Heart left ventricle (tissue), 16 donors: ENCODE measurements at regions not wholly inside any gene's neighbourhood (a gene's known extent, or its start where the extent isn't known, plus 50 kb on each side); places are given as distances from the start of the nearest gene placed in this dataset.

Source experiments
- ATAC-seq, 4 donors: fragments of 200-7000 bp; cut with Tn5 transposase; one replicate each; pipeline ENCODE4 v1.9.1; 2020 to 2022; ENCODE audit warnings: moderate library complexity in 4 of 4, mild to moderate bottlenecking in 3 of 4, moderate number of reproducible peaks in 1 of 4
- DNase-seq, 5 donors: peaks; one replicate each; pipeline ENCODE4 v3.0.0-alpha.2; 2020
- H3K27ac ChIP-seq, 12 donors: fragments of 200-600 bp; sonication (generic) in 4 of 12; one replicate each; pipeline versions ENCODE4 v1.5.0 to v1.8.0; 2016 to 2022; ENCODE audit warnings: mild to moderate bottlenecking in 2 of 12
- H3K27me3 ChIP-seq, 9 donors: fragments of 200-600 bp; sonication (generic) in 2 of 9; one replicate each; pipeline versions ENCODE4 v1.5.1 to v1.8.0; 2016 to 2022; ENCODE audit warnings: mild to moderate bottlenecking in 3 of 9
- H3K36me3 ChIP-seq, 9 donors: fragments of 200-600 bp; sonication (generic) in 2 of 9; one replicate each; pipeline versions ENCODE4 v1.5.0 to v1.8.0; 2018 to 2022; ENCODE audit warnings: mild to moderate bottlenecking in 2 of 9
- H3K4me1 ChIP-seq, 12 donors: fragments of 200-600 bp; sonication (generic) in 4 of 12; one replicate each; pipeline versions ENCODE4 v1.5.0 to v1.8.0; 2016 to 2022; ENCODE audit warnings: mild to moderate bottlenecking in 3 of 12
- H3K4me3 ChIP-seq, 12 donors: fragments of 200-600 bp; sonication (generic) in 4 of 12; one replicate each; pipeline versions ENCODE4 v1.5.0 to v1.8.0; 2017 to 2022; ENCODE audit warnings: mild to moderate bottlenecking in 9 of 12, moderate library complexity in 4 of 12
- H3K9me3 ChIP-seq, 12 donors: fragments of 200-600 bp; sonication (generic) in 4 of 12; one replicate each; pipeline versions ENCODE4 v1.5.0 to v1.8.0; 2016 to 2022; ENCODE audit warnings: mild to moderate bottlenecking in 1 of 12
- POLR2A ChIP-seq, 2 donors: fragments of 450-650 bp; IDR thresholded peaks; one replicate each; pipeline ENCODE4 v1.6.1; 2017; ENCODE audit warnings: antibody characterized with exemption in 2 of 2, mild to moderate bottlenecking in 2 of 2, moderate library complexity in 2 of 2
- WGBS, 4 donors: extraction: QIAGEN DNeasy Blood & Tissue Kit in 2 of 4; methylation state at CpG; one replicate each; pipeline versions ENCODE4 v1.1.5 to v1.1.7; 2013 to 2018; 5-methylcytosine and 5-hydroxymethylcytosine counted together
- intact Hi-C, 10 donors: fragments of 100-400 bp; cut with DNase I; formaldehyde crosslinking; loops; one replicate each; pipeline versions ENCODE4 v1.11.1 to v1.14.2; 2022
- TF ChIP-seq, protein P1 (sequence below), 12 donors: fragments of 200-600 bp; sonication (generic) in 4 of 12; IDR thresholded peaks; one replicate each; pipeline versions ENCODE4 v1.5.0 to v1.8.0; 2018 to 2022; ENCODE audit warnings: antibody characterized with exemption in 12 of 12, mild to moderate bottlenecking in 5 of 12
- donor health status: ischemic (EF 13 %, LVEDD 7.1; RV severe dilation, severe dysfunction).
- donor health status: healthy with polysubstance abuse.
- donor health status: DM: no; HTN: yes; CAD: no.
- donor health status: DM: no; HTN: no; CAD: no.
- donor health status: ischemic (EF 25% LVEDD 6.9; RV normal size, moderate dysfunction).
- donor health status: ischemic (EF 25% LVEDD 5.7; RV mildly dilated, moderate dysfunction).
- donor health status: healthy.
- donor health status: DM: yes; HTN: yes; CAD: no.
- donor health status: ischemic (EF 35%, LVEDD 5.7; RV mildly dilated, moderate dysfunction).
- donor health status: nonischemic (EF 11% LVEDD 7.7; RV severe dilation, severe dysfunction).
- donor health status: DM: yes; HTN: yes; CAD: no.
- donor health status: PGD.
- donor health status: ischemic (EF 29% LVEDD 5.4; RV normal size, mild dysfunction).
- donor health status: nonischemic (EF 23%, LVEDD 6.1; RV moderate dilation, normal function).

DNA sequence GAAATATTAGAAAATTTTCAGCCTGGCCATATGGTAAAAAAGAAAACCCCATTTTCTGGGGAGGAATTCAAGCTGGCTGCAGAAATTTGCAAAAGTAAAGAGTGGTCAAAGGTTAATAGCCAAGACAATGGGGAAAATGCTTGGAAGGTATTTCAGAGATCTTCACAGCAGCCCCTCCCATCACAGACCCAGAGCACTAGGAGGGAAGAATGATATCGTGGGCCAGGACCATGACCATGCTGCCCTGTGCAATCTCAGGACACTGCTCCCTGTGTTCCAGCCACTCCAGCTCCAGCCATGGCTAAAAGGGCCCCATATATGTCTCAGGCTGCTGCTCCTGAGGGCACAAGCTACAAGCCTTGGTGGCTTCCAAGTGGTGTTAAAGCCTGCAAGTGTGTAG, 93.9 kb upstream of the AGAP1 start:
- intact Hi-C loops = no loop called here
- WGBS, 4 donors = 67 to 87% (median 76%) methylated on average over 1 of the region's 1 CpG
- DNase-seq (no peak), ATAC-seq (no peak)
- TF ChIP-seq, protein P1, sequence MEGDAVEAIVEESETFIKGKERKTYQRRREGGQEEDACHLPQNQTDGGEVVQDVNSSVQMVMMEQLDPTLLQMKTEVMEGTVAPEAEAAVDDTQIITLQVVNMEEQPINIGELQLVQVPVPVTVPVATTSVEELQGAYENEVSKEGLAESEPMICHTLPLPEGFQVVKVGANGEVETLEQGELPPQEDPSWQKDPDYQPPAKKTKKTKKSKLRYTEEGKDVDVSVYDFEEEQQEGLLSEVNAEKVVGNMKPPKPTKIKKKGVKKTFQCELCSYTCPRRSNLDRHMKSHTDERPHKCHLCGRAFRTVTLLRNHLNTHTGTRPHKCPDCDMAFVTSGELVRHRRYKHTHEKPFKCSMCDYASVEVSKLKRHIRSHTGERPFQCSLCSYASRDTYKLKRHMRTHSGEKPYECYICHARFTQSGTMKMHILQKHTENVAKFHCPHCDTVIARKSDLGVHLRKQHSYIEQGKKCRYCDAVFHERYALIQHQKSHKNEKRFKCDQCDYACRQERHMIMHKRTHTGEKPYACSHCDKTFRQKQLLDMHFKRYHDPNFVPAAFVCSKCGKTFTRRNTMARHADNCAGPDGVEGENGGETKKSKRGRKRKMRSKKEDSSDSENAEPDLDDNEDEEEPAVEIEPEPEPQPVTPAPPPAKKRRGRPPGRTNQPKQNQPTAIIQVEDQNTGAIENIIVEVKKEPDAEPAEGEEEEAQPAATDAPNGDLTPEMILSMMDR (IDR thresholded peaks at IDR 0.05) = no peak
- TF ChIP-seq POLR2A (IDR thresholded peaks at IDR 0.05) = no peak
- Histone ChIP-seq H3K36me3 (no peaks in the 10 kb centered on the region), H3K9me3 (no peaks in the 10 kb centered on the region), H3K4me3 (no peak overlapping the region), H3K27me3 (peaks cover 0 to 11% (median 0%) of the 10 kb centered on the region in 9 donors), H3K4me1 (no peaks in the 10 kb centered on the region), H3K27ac (no peak overlapping the region)

DNA sequence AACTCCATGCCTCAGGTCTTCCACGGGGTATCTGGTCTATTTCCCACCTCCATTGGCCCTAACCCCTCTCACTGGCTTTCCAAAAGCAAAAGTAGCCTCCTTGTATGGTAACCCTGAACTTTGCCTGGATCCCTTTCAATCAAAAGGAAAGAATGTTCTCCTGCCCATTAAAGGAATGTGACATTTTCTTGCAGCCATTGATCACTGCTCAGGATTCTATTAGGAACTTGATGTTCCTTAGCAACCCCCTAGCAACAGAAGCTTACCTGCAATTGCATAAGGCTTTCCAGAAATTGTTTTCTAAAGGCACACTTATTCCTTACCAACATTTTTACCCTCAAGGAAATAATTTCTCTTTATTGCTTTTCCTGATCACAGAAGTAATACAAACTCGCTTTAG, 91.4 kb upstream of the AGAP1 start:
- WGBS, 4 donors = 77 to 96% (median 84%) methylated on average over 2 of the region's 2 CpGs
- intact Hi-C loops = no loop called here
- H3K9me3 ChIP-seq = no peaks in the 10 kb centered on the region
- peaks cover 0 to 4% (median 0%) of the 10 kb centered on the region in 9 donors for H3K27me3 ChIP-seq
- no peak overlapping the region for H3K4me3 ChIP-seq
- DNase-seq (no peak), ATAC-seq (no peak)
- TF ChIP-seq, protein P1 (IDR thresholded peaks at IDR 0.05) = no peak
- no peaks in the 10 kb centered on the region for H3K4me1 ChIP-seq
- H3K36me3 ChIP-seq = no peaks in the 10 kb centered on the region
- H3K27ac ChIP-seq = no peak overlapping the region

DNA sequence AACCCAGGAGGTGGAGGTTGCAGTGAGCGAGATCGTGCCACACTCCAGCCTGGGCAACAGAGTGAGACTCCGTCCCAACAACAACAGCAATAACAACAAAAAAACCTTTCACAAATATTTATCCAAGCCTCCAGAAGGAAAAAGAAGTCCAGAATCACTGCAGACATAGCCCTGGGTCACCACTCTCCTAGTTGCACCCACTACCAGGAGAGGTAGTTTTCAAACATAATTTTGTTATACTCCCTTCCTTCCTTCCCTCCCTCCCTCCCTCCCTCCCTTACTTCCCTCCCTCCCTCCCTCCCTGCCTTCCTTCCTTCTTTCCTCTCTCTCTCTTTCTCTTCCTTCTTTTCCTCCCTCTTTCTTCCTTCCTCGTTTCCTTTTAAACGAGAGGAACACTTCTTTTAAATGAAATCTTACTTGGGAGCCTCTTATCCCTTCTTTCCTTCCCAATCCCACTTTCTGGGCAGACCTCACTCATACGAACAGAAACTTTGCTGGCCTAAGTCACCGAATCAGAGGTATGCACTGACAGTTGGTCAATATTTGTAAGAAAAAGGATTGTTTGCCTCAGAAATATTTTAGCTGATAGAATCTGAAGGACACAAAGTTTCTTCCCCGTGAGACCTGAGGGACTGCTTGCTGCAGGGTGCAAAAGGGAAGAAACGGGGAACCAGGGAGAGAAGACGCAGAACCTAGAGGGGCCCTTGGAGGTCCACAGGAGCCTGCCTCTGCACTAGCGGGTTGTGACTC, 88.1 kb upstream of the AGAP1 start:
- intact Hi-C loops = no loop called here
- no peak for DNase-seq
- Histone ChIP-seq H3K27ac (no peak overlapping the region), H3K9me3 (no peaks in the 10 kb centered on the region), H3K4me1 (no peaks in the 10 kb centered on the region), H3K4me3 (no peak overlapping the region), H3K36me3 (no peaks in the 10 kb centered on the region), H3K27me3 (peaks cover 0 to 4% (median 0%) of the 10 kb centered on the region in 9 donors)
- TF ChIP-seq, protein P1 (IDR thresholded peaks at IDR 0.05) = no peak
- no peak for TF ChIP-seq POLR2A (IDR thresholded peaks at IDR 0.05)
- whole genome bisulfite sequencing, 4 donors = 75 to 86% (median 81%) methylated on average over 11 of the region's 11 CpGs
- no peak for ATAC-seq

DNA sequence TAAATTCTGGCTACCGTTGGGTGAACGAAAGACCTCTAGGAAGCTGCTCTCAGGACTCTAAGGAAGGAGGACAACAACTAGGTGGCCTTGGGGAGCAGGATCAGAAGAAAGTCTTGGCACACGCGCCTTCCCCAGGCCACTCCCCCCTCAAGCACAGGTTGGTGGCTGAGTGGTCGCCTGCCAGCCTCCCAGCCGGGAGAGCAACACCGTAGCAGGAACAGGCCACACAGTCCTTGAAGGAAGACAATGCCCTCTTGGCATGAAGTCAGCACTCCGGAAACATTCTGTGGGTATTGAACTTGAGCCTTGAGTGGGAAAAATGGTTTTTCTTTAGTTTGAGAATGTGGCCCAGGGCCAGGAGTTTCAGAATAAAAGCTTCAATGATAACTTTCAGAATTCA, 87.4 kb upstream of the AGAP1 start:
- DNase-seq (no peak), ATAC-seq (no peak)
- Histone ChIP-seq H3K36me3 (no peaks in the 10 kb centered on the region), H3K4me3 (no peak overlapping the region), H3K4me1 (no peaks in the 10 kb centered on the region), H3K9me3 (no peaks in the 10 kb centered on the region), H3K27me3 (peaks cover 0 to 4% (median 0%) of the 10 kb centered on the region in 9 donors), H3K27ac (no peak overlapping the region)
- 52 to 66% (median 61%) methylated on average over 8 of the region's 8 CpGs for WGBS, 4 donors
- intact Hi-C loops = no loop called here
- TF ChIP-seq, protein P1 (IDR thresholded peaks at IDR 0.05) = no peak
- TF ChIP-seq POLR2A (IDR thresholded peaks at IDR 0.05) = no peak
